Spleen (tissue), 7 donors: ENCODE measurements at regions not wholly inside any gene's neighbourhood (a gene's known extent, or its start where the extent isn't known, plus 50 kb on each side); places are given as distances from the start of the nearest gene placed in this dataset.

Source experiments
- POLR2A ChIP-seq, 3 donors: fragments of 450-650 bp; IDR thresholded peaks; one replicate each; pipeline ENCODE4 v1.5.1; 2017; ENCODE audit warnings: antibody characterized with exemption in 3 of 3, mild to moderate bottlenecking in 1 of 3
- TF ChIP-seq, protein P1 (sequence below), 11 experiments: fragments of 200-600 bp in 7 of 11; fragments of 450-650 bp in 4 of 11; sonication (generic) in 4 of 11; IDR thresholded peaks in 8 of 11; conservative IDR thresholded peaks in 3 of 11; 1 replicate in 7 of 11; 2 replicates in 4 of 11; pipeline versions ENCODE4 v1.4.0 to v1.8.0; 2016 to 2021; ENCODE audit warnings: antibody characterized with exemption in 11 of 11, inconsistent platforms in 4 of 11, mild to moderate bottlenecking in 1 of 11
- donor health status: DM: no; HTN: no; CAD: no; lungs with moderate emphysema.
- donor health status: DM: no; HTN: no; CAD: no.
- donor health status: DM: no; HTN: no; CAD: no.

DNA sequence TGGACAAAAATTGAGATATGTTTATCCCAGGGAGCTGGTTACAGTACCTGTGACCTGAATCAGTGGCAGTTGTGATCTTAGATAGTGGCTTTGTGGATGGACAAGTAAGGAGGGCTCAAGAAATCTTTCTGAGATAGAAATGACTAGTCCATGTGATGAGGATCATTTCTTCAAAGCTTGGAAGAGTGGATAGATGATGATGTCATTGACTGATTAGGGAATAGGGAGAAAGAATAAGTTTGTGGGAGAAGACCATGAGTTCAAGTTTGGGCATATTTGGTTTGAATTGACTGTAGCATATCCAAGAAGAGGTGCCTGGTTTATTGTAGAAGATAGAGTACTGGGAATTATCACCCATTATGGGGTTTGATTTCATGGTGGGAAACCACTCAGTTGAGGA is 336.7 kb upstream of the PRICKLE1 start:
- TF ChIP-seq, protein P1, sequence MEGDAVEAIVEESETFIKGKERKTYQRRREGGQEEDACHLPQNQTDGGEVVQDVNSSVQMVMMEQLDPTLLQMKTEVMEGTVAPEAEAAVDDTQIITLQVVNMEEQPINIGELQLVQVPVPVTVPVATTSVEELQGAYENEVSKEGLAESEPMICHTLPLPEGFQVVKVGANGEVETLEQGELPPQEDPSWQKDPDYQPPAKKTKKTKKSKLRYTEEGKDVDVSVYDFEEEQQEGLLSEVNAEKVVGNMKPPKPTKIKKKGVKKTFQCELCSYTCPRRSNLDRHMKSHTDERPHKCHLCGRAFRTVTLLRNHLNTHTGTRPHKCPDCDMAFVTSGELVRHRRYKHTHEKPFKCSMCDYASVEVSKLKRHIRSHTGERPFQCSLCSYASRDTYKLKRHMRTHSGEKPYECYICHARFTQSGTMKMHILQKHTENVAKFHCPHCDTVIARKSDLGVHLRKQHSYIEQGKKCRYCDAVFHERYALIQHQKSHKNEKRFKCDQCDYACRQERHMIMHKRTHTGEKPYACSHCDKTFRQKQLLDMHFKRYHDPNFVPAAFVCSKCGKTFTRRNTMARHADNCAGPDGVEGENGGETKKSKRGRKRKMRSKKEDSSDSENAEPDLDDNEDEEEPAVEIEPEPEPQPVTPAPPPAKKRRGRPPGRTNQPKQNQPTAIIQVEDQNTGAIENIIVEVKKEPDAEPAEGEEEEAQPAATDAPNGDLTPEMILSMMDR (IDR thresholded peaks at IDR 0.05 in 8 of 11, conservative IDR thresholded peaks at IDR 0.05 in 3 of 11) = no peak
- TF ChIP-seq POLR2A (IDR thresholded peaks at IDR 0.05) = no peak
